ENCODE measurements at regions not wholly inside any gene's neighbourhood (a gene's known extent, or its start where the extent isn't known, plus 50 kb on each side); places are given as distances from the start of the nearest gene placed in this dataset.
A peak's percentile ranks its signal among the peaks of the same experiment; 100 is the strongest.

GRCh38 chrX:39897741-39898097 is 200.0 kb downstream of the BCOR start:
- peak overlapping the region in 1 of 2 donors; percentile 78 for H3K27ac ChIP-seq
- no peak for DNase-seq (ENCODE audit: low spot score)
- H3K4me3 ChIP-seq: peak overlapping the region; percentile 25
- TF ChIP-seq, protein P1, sequence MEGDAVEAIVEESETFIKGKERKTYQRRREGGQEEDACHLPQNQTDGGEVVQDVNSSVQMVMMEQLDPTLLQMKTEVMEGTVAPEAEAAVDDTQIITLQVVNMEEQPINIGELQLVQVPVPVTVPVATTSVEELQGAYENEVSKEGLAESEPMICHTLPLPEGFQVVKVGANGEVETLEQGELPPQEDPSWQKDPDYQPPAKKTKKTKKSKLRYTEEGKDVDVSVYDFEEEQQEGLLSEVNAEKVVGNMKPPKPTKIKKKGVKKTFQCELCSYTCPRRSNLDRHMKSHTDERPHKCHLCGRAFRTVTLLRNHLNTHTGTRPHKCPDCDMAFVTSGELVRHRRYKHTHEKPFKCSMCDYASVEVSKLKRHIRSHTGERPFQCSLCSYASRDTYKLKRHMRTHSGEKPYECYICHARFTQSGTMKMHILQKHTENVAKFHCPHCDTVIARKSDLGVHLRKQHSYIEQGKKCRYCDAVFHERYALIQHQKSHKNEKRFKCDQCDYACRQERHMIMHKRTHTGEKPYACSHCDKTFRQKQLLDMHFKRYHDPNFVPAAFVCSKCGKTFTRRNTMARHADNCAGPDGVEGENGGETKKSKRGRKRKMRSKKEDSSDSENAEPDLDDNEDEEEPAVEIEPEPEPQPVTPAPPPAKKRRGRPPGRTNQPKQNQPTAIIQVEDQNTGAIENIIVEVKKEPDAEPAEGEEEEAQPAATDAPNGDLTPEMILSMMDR (IDR thresholded peaks at IDR 0.05): no peak

GRCh38 chrX:39898147-39898546 is 199.6 kb downstream of the BCOR start:
- H3K27ac ChIP-seq: peak overlapping the region in 1 of 2 donors; percentile 78
- TF ChIP-seq, protein P1 (IDR thresholded peaks at IDR 0.05): no peak
- H3K4me3 ChIP-seq: no peak overlapping the region
- DNase-seq (ENCODE audit: low spot score): no peak

GRCh38 chrX:39899059-39899458 is 198.7 kb downstream of the BCOR start:
- no peak overlapping the region for H3K4me3 ChIP-seq
- no peak for DNase-seq (ENCODE audit: low spot score)
- TF ChIP-seq, protein P1 (IDR thresholded peaks at IDR 0.05): no peak
- no peak overlapping the region for H3K27ac ChIP-seq

DNA sequence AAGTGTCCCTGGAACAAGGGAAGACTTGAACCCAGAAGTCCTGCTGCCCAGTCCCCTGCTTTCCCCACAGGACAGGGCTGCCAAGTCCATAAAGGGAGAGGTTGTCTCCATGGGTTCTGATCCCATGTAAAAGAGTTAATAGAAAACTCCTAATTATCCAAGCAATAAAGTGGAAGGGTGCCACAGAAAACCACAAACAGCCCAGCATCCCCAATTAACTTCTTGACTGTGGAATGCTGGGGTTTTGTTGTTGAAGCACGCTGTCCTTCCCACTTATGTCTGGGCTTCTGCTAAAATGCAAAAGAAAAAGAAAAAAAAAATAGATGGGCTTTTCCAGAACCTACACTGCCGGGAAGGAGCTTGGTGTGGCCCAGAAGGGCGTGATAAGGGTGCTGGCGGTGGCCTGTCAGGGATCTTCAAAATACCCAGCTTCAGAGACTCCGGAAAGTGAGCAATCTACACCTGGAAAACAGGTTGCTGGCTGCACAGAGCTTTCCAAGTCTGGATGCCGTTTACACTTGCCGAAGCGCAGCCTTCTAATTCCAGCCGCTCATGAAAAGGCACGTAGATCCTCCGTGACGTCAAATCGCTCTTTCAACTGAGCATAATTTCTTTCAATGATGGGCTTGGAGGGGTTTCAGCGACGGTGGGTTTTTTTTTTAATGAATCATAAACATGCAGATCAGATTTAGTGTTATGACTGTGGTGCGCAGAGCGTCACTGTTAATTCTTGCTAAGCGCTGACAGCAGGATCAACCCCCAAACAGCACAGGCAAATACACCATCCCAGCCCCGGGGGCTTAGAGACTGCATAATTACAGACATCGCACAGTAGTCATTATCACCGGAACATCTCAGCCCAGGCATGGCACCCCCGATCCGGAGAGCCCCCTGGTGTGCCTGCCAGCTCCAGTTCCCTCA is 197.6 kb downstream of the BCOR start:
- Histone ChIP-seq H3K27ac (no peak overlapping the region), H3K4me3 (no peak overlapping the region)
- TF ChIP-seq, protein P1 (IDR thresholded peaks at IDR 0.05): no peak
- DNase-seq (ENCODE audit: low spot score): no peak

GRCh38 chrX:39900777-39901170 is 197.0 kb downstream of the BCOR start:
- DNase-seq (ENCODE audit: low spot score): no peak
- TF ChIP-seq, protein P1 (IDR thresholded peaks at IDR 0.05): no peak
- no peak overlapping the region for H3K4me3 ChIP-seq

DNA sequence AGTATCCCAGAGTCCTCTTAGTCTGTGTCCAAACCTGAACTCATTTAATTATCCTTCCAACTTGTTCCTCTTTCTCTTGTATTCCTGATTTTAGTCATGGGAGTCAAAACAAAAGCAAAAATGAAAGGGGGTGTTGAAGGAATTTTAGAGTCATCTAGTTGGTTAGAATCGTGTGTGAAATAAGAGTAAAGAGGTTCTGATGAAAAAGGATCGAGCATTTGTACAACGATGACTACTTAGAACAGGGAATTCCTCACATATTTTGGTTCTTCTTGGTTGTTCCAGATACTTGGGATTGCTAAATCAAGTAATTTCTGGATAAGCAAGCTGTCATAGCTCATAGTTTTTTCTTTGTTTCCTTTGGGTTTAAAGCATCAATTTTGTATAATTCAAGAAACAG is 194.4 kb downstream of the BCOR start:
- Histone ChIP-seq H3K4me3 (no peak overlapping the region), H3K27ac (no peak overlapping the region)
- TF ChIP-seq, protein P1 (IDR thresholded peaks at IDR 0.05): no peak
- DNase-seq (ENCODE audit: low spot score): no peak

More at GRCh38 chrX:39900777-39901170, 197.0 kb downstream of the BCOR start:
- no peak overlapping the region for H3K27ac ChIP-seq

DNA sequence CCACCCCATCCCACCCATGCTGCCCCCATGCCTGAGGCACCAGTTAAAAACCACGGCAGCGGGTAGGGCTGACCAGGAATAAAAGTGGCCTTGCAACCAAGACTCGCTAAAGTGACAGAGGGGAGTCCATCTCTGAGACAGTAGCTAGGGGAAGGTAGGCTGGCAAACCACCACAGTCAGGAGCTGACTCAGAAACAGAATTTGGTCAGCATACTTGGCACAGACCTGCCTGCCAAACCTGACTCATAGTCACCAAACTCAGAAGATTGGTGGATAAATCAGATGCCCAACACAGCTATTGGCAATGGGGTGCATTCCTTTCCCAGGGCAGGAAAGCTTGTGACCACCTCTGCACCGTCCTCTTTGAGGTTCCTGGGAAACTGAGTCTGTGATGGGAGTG is 193.8 kb downstream of the BCOR start:
- Histone ChIP-seq H3K4me3 (no peak overlapping the region), H3K27ac (no peak overlapping the region)
- DNase-seq (ENCODE audit: low spot score): no peak
- TF ChIP-seq, protein P1 (IDR thresholded peaks at IDR 0.05): no peak

Measured in coronary artery (tissue), 2 donors.